Rectal smooth muscle tissue (tissue), 1 donor: ENCODE measurements at regions not wholly inside any gene's neighbourhood (a gene's known extent, or its start where the extent isn't known, plus 50 kb on each side); places are given as distances from the start of the nearest gene placed in this dataset.

Experiments used
- H3K27ac ChIP-seq: one replicate; pipeline ENCODE4 v1.7.0; 2013; ENCODE audit warnings: low read depth, low read length, inconsistent platforms
- H3K27me3 ChIP-seq: one replicate; pipeline ENCODE4 v1.7.0; 2013; ENCODE audit warnings: low read length; ENCODE audit not compliant: control insufficient read depth, insufficient read depth
- H3K36me3 ChIP-seq: one replicate; pipeline ENCODE4 v1.7.0; 2013; ENCODE audit warnings: low read length; ENCODE audit not compliant: control insufficient read depth, insufficient read depth
- H3K4me1 ChIP-seq: one replicate; pipeline ENCODE4 v1.7.0; 2013; ENCODE audit warnings: low read length; ENCODE audit not compliant: control insufficient read depth, insufficient read depth
- H3K4me3 ChIP-seq: one replicate; pipeline ENCODE4 v1.7.0; 2013; ENCODE audit warnings: low read length
- H3K9ac ChIP-seq: one replicate; pipeline ENCODE4 v1.7.0; 2013; ENCODE audit warnings: low read length

DNA sequence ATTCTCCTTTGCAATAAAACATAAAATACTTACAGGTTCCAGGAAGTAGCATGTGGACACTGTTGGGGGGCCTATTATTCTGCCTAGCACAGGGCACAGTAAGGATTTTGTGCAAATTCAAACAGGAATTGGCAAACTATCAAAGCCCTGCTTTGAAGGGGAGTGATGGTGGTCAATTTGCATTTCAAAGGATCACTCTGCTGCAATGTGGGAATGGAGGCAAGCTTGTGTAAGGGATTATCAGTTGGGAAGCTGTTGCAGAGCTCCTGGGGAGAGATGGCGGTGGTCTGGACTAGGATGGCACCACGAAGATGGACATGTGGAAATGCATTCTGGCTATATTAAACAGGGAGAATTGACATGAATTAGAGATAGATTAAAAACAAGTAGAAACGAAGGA lies 990.7 kb upstream of the RBFOX1 start:
- no peak overlapping the region for H3K27ac ChIP-seq
- H3K9ac ChIP-seq = no peak overlapping the region
- H3K4me1 ChIP-seq = no peaks in the 10 kb centered on the region
- H3K27me3 ChIP-seq = no peaks in the 10 kb centered on the region
- H3K36me3 ChIP-seq = no peaks in the 10 kb centered on the region
- no peak overlapping the region for H3K4me3 ChIP-seq

DNA sequence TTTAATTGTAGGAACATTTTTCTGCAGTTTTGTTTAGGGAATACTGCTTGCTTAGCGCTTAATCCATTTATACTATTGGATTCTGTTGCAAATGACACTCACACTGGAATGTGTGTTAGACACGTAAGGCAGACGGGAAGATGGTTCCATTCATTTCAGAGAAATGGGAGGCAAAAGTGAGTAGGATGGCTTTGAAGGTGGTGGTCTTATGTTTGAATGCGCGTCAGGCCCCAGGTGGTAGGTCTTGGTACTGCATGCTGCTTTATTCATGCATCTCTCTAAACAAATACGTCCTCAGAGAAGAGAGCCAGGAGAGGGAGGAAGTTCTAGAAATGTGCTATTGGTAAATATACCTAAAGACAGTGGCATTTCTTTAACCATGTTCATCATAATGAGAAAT lies 997.6 kb upstream of the RBFOX1 start:
- H3K4me1 ChIP-seq = no peaks in the 10 kb centered on the region
- no peaks in the 10 kb centered on the region for H3K36me3 ChIP-seq
- no peak overlapping the region for H3K9ac ChIP-seq

DNA sequence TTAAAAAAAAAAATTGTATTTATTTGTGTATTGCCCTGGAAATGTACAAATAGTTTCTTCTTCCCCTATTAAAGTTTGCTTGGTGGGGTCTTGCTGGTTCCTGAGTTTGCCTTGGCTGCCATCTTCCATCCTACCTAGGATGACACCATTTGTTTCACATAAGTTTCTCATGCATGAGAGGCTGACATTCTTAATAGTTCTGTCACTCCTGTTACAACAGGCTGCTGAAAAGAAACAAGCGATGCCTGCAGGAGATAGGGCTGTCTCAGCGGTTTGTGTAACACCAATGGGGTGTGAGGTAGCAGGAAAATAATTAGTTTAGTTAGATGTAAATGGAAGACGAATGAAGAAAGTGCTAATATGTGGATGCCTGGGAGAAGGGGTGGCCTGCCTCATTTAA lies 1000.9 kb upstream of the RBFOX1 start:
- no peak overlapping the region for H3K27ac ChIP-seq
- no peaks in the 10 kb centered on the region for H3K36me3 ChIP-seq
- no peaks in the 10 kb centered on the region for H3K4me1 ChIP-seq
- H3K27me3 ChIP-seq = no peaks in the 10 kb centered on the region
- no peak overlapping the region for H3K9ac ChIP-seq
- no peak overlapping the region for H3K4me3 ChIP-seq

More for the DNA sequence above, 997.6 kb upstream of the RBFOX1 start:
- no peak overlapping the region for H3K4me3 ChIP-seq
- no peak overlapping the region for H3K27ac ChIP-seq
- H3K27me3 ChIP-seq = no peaks in the 10 kb centered on the region

DNA sequence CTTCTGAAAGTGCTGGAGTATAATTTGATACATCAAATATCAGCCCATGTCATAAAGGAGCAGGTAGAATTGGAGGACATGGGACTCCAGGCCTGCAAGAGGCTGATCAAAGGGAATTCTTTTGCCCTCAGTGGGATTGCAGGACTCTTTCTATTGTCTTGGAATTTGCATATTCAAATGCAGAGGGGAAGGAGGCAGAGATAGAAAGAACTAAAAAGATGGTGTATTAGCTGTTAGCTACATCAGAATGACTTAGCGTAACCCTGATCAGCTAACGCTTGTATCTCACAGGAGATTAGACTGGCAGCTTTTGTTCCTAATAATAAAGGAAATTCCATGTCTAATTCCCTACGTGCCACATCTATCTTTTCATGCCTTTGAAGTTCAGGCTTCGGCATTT lies 1014.7 kb upstream of the RBFOX1 start:
- Histone ChIP-seq H3K27me3 (no peaks in the 10 kb centered on the region), H3K4me1 (no peaks in the 10 kb centered on the region), H3K36me3 (no peaks in the 10 kb centered on the region), H3K9ac (no peak overlapping the region), H3K27ac (no peak overlapping the region), H3K4me3 (no peak overlapping the region)

DNA sequence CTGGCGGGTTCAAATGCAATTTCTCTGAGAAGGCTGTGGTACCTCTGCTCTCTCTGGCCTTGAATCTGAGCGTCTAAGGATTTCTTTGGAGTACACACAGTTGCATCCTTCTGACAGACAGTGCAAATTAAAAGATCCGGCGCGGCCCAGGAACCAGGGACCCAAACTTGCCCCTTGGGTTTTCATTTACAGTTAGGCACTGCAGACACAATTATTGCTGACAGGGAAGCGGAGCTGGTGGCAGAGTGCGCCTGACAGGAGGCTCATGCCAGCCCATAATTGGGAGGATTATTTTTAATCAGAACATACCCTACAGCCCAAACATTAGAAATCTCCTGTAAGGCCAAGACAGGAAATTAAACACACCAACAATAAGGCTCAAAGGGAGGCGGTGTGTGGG lies 1023.4 kb upstream of the RBFOX1 start:
- Histone ChIP-seq H3K27me3 (no peaks in the 10 kb centered on the region), H3K9ac (no peak overlapping the region), H3K36me3 (no peaks in the 10 kb centered on the region), H3K4me1 (no peaks in the 10 kb centered on the region), H3K27ac (no peak overlapping the region), H3K4me3 (no peak overlapping the region)

DNA sequence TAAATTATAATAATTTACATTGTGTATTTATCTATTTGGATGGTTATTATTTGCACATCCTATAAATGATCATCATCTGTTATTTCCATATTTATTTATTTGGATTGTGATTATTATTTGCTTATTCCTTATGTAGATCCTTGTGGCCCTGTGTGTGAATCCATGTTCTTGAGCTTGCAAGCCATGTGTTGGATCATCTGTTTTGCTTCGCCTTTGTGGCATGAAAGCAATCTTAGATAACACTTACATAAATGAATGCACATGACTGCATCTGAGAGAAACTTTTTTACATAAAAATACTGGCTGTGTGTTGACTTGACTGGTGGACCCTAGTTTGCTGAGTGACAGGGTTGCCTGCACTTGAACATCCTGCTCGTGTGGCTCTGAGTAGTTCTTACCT lies 1024.5 kb upstream of the RBFOX1 start:
- no peaks in the 10 kb centered on the region for H3K27me3 ChIP-seq
- H3K36me3 ChIP-seq = no peaks in the 10 kb centered on the region
- no peaks in the 10 kb centered on the region for H3K4me1 ChIP-seq
- H3K27ac ChIP-seq = no peak overlapping the region
- no peak overlapping the region for H3K4me3 ChIP-seq
- no peak overlapping the region for H3K9ac ChIP-seq

DNA sequence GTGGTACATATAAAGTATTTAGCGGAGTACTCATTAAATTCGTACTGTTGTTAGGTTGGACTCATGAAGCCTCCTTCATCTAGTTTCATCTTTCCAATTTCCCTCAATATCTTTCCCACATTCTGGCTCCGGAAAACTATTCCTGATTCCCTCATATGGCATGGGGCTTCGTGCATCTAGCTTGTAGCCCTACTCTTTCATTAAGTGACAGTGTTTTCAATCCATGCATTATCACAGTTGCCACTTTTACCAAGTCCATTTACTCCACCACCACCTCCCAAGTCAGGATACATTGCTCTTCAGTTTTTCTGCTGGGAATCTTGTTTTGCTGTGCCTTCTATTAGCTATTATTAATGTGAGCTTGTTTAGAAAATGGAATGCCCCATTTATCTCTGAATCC lies 1032.1 kb upstream of the RBFOX1 start:
- no peaks in the 10 kb centered on the region for H3K36me3 ChIP-seq
- H3K4me1 ChIP-seq = no peaks in the 10 kb centered on the region
- H3K27ac ChIP-seq = no peak overlapping the region
- no peak overlapping the region for H3K9ac ChIP-seq
- H3K4me3 ChIP-seq = no peak overlapping the region
- no peaks in the 10 kb centered on the region for H3K27me3 ChIP-seq

DNA sequence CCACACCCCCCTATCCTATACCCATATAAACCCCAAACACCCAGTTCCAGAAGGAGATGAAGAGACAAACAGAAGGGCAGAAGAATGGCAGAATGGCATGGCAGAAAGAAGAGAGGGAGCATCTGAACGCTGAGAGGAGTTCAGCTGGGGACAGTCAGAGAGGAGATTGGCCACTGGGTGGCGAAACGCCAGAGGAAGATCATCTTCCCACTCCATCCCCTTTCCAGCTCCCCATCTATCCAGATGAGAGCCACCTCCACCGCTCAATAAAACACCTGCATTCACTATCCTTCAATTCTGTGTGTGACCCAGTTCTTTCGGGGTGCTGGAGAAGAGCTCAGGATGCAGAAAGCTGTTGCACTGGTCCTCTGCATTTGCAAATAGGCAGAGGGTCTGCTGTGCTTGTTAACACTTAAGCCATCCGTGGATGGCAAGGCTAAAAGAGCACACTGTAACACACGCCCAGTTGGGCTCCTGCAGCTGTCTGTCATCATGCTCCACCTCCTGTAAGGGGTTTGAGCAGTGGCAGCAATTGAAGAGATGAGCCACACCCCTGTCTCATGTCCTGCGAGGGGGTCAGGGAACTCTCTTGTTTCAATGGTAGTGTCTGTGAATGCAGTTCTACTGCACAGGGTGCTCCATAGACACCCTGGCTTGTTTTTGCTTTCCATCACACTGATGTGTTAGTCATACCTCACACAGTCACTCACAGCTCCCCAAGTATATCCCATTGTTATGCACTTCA lies 1034.8 kb upstream of the RBFOX1 start:
- H3K36me3 ChIP-seq = no peaks in the 10 kb centered on the region
- no peak overlapping the region for H3K9ac ChIP-seq
- H3K4me1 ChIP-seq = no peaks in the 10 kb centered on the region
- H3K27ac ChIP-seq = no peak overlapping the region
- H3K27me3 ChIP-seq = no peaks in the 10 kb centered on the region
- H3K4me3 ChIP-seq = no peak overlapping the region

DNA sequence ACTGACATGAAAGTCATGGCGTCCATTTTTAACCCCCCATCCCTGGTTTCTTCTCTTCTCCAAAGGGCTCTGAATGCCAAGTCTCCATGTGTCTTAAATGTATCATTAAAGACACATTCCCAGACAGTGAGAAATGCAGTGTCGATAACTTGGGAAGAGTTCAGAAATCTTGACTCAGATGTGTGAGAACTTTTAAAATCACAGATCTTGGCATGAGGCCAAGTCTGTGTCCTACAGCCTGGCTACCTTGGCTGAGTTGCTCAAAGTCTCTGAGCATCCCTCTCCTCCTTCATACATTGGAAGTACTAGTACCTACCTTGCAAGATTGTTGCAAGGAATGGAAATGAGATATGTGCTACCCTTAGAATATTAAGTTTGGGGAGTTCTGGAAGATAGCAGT lies 1046.5 kb upstream of the RBFOX1 start:
- Histone ChIP-seq H3K9ac (no peak overlapping the region), H3K27me3 (no peaks in the 10 kb centered on the region), H3K27ac (no peak overlapping the region), H3K4me1 (no peaks in the 10 kb centered on the region), H3K36me3 (no peaks in the 10 kb centered on the region), H3K4me3 (no peak overlapping the region)

DNA sequence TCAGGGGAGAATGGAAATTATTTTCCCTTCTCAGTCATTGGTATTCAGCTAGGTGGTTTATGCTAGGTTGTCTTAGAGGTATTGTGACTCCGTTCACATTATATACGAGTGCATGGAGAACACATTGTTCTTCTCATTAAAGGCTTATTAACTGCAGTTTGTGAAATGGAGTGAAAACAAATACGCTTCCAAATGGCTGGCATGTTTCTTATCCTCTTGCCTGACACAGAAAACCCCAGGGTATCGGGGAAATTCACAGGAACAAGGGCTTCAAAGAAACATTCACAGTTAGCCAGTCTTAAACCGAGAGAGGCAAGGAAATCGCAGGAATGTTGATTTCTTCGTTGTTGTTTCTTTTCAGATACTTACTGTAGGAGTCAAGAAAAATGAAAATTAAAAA lies 1047.9 kb upstream of the RBFOX1 start:
- Histone ChIP-seq H3K36me3 (no peaks in the 10 kb centered on the region), H3K9ac (no peak overlapping the region), H3K27me3 (no peaks in the 10 kb centered on the region), H3K4me3 (no peak overlapping the region), H3K4me1 (no peaks in the 10 kb centered on the region), H3K27ac (no peak overlapping the region)

DNA sequence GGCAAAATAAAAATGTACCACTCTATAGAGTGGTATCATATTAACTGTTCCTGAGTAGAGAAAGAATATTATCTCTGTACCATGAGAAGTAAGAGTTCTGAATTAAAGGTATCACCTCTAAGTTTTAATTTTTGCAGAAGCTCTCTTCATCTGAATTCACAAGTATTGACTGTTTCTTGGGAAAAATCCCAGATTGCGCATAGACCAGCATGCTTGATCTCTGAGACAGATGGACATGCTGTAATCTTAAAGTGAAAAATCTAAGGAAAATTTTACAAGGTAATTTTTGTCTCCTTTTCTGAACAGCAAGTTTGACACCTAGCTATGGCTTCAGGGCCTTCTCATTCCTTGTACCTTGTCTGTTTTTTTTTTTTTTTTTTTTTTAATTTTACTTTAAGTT lies 1050.7 kb upstream of the RBFOX1 start:
- Histone ChIP-seq H3K4me3 (no peak overlapping the region), H3K27me3 (no peaks in the 10 kb centered on the region), H3K4me1 (no peaks in the 10 kb centered on the region), H3K36me3 (no peaks in the 10 kb centered on the region), H3K27ac (no peak overlapping the region), H3K9ac (no peak overlapping the region)

DNA sequence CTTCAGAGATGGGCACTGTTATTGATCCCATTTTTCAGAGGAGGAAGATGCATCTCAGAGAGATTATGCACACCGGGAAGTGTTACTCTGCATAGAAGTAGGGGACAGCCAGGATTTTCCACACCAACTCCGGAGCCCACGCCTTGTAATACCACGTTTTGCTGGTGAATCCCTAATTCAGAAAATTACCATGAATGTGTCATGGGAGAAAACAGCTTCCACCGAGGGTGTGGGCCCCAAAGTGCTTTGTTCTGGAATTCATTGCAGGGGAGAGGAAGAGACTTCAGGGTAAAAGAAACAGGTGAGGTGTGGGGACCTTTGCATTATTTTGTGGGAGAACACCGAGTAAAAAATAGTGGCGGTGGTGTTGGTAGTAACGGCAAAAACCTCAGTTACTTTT lies 1051.4 kb upstream of the RBFOX1 start:
- H3K4me1 ChIP-seq = no peaks in the 10 kb centered on the region

DNA sequence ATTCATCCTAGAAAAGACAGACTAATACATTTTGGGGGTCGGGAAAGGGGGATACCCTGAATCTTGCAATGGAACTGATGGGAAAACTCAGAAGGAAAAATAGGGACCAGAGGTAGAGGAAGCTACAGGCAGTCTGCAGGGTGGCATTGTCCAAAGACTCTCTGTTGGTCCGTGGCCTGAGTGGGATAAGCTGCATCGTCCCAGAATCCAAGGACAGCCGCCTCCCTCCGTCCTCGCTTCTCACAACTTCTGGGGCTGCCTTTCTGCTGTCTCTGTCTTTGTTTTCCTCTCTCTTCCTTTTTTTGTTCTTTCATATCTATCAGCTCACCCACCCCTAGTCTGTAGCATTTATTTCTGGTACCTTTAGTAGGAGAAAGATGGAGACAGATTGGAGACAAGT lies 1052.6 kb upstream of the RBFOX1 start:
- no peak overlapping the region for H3K4me3 ChIP-seq
- H3K4me1 ChIP-seq = no peaks in the 10 kb centered on the region
- no peaks in the 10 kb centered on the region for H3K36me3 ChIP-seq
- H3K27ac ChIP-seq = no peak overlapping the region
- H3K27me3 ChIP-seq = no peaks in the 10 kb centered on the region
- no peak overlapping the region for H3K9ac ChIP-seq

More for the DNA sequence above, 1051.4 kb upstream of the RBFOX1 start:
- Histone ChIP-seq H3K36me3 (no peaks in the 10 kb centered on the region), H3K27me3 (no peaks in the 10 kb centered on the region), H3K27ac (no peak overlapping the region), H3K9ac (no peak overlapping the region), H3K4me3 (no peak overlapping the region)
